IPS-NIHi7 (cell line): ENCODE measurements at regions not wholly inside any gene's neighbourhood (a gene's known extent, or its start where the extent isn't known, plus 50 kb on each side); places are given as distances from the start of the nearest gene placed in this dataset.

ENCODE experiments used
- DNase-seq: peaks from one replicate; pipeline ENCODE4 v3.0.0; 2012; ENCODE audit warnings: mixed read lengths; ENCODE audit errors: extremely low spot score

GRCh38 chr12:107525063-107525718 is 160.4 kb upstream of the PWP1 start:
- DNase-seq = no peak

GRCh38 chr12:107525719-107526554 is 159.7 kb upstream of the PWP1 start:
- DNase-seq = no peak

- no peak for DNase-seq
These were observed 158.9 kb upstream of the PWP1 start for GRCh38 chr12:107526555-107527180.

- DNase-seq = no peak
These were observed 156.8 kb upstream of the PWP1 start for GRCh38 chr12:107528731-107529365.

- no peak for DNase-seq
These were observed 155.6 kb upstream of the PWP1 start for GRCh38 chr12:107529991-107530390.

DNA sequence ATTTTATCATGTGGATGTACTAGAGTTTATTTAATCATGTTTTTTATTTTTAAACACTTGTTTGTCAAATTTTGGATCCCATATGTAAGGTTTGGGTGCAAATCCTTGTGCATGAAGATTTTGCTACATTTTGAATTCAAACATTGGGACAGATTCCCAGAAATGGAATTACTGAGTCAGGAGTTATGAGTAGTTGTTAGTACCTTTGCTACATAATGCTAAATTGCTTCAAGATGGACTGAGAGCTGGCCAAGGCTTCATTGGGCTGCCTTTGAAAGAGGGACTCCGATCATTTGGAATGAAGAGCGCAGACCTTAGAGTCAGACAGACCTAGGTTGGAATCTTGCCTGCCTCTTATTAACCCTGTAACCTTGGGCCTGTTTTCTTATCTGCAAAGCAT is 154.9 kb upstream of the PWP1 start:
- no peak for DNase-seq

DNA sequence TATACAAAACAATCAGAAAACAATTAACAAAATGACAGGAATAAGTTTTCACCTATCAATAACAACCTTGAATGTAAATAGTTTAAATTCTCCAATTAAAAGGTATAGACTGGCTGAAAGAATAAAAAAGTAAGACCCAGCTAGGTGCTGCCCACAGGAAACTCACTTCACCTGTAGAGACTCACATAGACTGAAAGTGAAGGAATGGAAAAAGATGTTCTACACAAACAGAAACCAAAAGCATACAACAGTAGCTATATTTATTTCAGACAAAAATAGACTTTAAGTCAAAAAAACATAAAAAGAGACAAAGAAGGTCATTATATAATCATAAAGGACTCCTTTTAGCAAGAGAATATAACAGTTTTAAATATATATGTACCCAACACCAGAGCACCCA is 152.4 kb upstream of the PWP1 start:
- no peak for DNase-seq

GRCh38 chr12:107536613-107537012 is 149.0 kb upstream of the PWP1 start:
- no peak for DNase-seq

DNA sequence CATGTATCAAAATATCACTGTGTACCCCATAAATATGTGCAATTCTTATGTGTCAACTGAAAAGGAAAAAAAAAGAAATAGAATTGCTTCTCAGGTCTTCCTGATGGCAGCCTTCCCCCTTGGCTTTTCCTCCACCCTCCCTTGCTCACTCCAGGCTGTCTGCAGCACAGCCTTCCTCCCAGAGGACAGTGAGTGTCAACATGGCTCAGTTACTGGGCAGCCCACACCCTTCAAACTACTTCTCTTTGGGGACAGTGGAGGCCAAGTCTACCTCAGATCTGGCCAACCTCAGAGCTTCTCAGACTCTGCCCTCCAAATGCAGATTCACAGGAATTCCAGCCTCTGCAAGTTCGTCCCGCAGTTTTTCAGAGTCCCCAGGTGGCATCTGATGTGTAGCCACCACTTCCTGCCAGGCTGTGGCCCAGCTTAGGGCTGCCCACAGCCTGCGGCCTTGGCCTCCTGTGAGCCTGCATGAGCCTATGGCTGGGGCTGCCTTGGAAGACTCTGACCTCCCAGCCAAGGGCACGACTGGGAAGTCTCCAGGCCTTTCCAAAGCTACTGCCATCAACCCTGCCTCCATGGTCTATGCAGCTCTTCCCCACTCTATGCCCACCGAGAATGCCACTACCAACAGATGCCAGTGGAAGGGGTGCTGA is 148.0 kb upstream of the PWP1 start:
- DNase-seq = no peak

- no peak for DNase-seq
These were observed 146.2 kb upstream of the PWP1 start for GRCh38 chr12:107539196-107539939.

DNA sequence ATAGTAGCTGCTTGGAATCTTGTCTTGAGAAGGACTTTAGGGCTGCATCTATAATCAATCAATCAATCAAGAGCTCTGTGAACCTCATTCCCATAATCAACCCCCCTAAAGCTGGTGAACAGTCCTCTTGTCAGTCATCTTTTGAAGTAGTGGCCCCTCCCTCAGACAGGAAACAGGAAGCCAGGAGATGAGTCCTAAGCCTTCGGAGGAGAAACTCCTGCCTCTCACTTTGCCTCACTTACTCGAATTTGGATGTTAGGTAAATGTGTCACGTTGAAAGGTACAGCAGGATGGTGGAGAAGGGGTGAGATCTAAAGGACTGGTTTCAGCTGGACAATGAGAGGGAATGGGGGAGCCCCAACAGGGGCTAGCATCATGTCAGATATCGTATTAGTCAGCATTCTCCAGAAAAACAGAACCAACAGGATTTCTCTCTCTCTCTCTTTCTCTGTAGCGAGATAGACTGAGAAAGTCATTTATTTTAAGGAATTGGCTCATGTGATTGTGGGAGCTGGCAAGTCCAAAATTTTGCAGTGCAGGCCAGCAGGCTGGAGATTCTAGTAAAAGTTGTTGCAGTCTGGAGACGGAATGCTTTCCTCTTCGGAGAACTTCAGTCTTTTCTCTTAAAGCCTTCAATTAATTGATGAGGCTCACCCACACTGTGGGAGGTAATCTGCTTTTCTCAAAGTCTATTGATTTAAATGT is 144.4 kb upstream of the PWP1 start:
- DNase-seq = no peak

DNA sequence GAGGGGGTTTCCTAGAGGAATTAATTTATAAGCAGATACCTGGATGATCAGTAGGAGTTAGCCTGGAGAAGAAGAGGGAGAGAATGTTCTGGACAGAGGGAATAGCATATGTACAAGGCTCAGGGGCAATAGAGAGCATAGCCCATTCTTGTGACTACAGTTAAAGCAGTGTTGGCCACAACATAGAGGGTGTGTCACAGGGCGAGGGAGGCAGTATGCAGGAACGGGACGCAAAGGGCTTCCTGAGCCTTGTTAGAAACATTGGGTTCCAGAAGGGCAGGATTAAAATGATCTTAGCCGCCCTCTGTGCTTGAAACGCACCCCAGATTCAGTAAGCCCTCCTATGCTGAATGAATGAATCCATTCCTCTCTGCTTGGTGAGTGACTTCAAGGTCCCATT is 142.2 kb upstream of the PWP1 start:
- DNase-seq = no peak

DNA sequence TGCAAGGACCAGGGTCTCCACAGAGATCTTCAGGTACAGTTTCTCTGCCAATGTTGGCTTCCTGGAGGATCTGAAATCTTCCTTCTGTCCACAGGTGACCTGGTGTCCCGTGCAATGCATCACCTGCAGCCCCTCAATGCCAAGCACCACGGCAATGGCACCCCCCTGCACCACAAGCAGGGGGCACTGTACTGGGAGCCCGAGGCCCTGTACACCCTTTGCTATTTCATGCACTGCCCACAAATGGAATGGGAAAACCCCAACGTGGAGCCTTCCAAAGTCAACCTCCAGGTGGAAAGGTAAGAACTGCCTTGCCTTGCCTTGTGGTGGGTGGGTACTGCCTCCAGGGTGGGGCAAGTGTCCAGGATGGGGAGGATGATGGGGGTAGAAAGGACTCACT is 141.8 kb upstream of the PWP1 start:
- no peak for DNase-seq

DNA sequence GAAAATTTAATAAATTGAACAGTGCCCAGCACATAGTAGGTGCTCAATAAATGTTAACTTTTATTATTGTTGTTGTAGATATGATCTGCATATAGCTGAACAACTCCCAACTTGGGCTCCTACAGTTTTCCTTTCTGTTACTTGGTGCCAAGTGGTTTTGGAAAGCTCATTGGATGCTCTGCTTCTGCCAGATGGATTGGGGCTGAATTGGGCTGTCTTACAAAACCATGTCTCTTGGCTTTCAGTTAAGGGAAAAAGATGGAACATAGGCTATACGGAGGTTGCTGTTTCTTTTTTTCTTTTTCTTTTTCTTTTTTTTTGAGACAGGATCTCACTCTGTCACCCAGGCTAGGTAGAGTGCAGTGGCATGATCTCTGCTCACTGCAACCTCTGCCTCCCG is 140.7 kb upstream of the PWP1 start:
- no peak for DNase-seq

DNA sequence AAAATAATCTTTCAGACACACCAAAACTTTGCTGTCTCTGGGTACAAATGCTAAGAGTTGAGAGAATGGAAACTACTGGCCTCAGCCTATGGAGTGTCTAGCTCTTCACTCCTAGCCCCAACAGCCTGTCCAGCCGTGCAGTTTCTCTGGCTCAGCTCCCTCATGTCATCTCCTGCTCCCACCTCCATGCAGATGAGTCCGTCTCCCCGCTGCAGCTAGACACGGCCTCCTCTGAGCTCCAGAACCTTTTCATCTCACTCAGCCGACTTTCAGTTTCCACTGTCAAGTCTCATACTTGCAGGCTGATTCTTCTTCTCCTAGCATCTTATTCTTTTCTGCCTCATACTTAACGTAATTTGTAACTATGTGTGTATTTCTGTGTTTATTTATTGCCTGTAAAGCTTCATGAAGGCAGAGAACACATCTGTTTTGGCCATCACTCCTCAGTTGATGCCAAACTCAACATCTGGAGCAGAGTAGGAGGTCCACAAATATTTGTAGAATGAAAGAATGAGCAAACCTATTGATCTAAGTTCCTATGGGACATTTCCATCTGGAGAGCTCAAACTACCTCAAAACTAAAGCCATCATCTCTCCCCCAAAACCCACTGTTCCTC is 139.8 kb upstream of the PWP1 start:
- DNase-seq = no peak

- DNase-seq = no peak
These were observed 138.2 kb upstream of the PWP1 start for GRCh38 chr12:107547389-107547788.

DNA sequence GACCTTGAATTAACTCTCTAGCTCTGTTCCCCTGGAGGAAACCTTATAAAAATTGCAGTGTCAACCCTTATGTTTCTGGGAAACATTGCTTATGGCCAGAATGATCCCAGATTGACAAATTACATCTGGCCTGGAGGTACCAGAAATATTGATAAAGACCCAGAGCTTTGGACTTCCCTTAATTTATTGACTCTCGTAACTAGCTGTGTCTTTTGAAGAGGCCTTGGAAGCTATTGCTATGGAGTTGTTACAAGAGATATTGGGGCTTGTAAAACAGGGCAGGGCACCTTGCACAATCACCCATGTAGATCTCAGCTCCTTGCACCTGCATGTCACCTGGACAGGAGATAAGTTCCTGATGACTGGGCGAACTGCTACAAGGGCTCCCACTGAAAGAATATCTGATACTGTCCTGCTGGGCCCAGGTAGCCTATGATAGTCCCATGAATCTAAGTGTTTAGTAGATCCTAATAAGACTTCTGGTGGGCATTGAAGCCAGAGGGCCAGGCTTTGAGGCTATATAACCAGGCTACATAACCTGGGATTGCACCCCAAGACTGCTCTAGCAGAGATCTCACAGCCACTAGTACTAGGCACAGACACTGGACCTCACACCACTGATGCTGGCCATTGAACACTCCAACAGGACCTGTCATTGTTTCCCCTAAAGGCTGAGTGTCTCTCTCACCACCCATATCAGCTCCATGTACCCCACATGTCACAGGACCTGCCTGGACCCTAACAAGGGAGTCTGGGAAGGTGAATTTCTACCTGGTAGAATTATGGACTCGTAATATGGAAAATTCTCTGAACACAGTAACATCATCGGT is 135.7 kb upstream of the PWP1 start:
- no peak for DNase-seq

- no peak for DNase-seq
These were observed 134.2 kb upstream of the PWP1 start for GRCh38 chr12:107551434-107551833.

GRCh38 chr12:107552263-107552662 is 133.3 kb upstream of the PWP1 start:
- no peak for DNase-seq
